ENCODE measurements at regions not wholly inside any gene's neighbourhood (a gene's known extent, or its start where the extent isn't known, plus 50 kb on each side); places are given as distances from the start of the nearest gene placed in this dataset.
A peak's percentile ranks its signal among the peaks of the same experiment; 100 is the strongest.

- no peak for DNase-seq
Measured at GRCh38 chr1:96334236-96334557, 387.4 kb upstream of the PTBP2 start.

- DNase-seq = no peak
Measured at GRCh38 chr1:96338622-96339021, 383.0 kb upstream of the PTBP2 start.

GRCh38 chr1:96340686-96341085 is 380.9 kb upstream of the PTBP2 start:
- no peak for DNase-seq

GRCh38 chr1:96346719-96347118 is 374.9 kb upstream of the PTBP2 start:
- no peak for DNase-seq

GRCh38 chr1:96349896-96350295 is 371.7 kb upstream of the PTBP2 start:
- no peak for DNase-seq

GRCh38 chr1:96352733-96353132 is 368.9 kb upstream of the PTBP2 start:
- DNase-seq = no peak

GRCh38 chr1:96355521-96355920 is 366.1 kb upstream of the PTBP2 start:
- no peak for DNase-seq

- DNase-seq = no peak
Measured at GRCh38 chr1:96355961-96356360, 365.6 kb upstream of the PTBP2 start.

GRCh38 chr1:96357141-96357765 is 364.3 kb upstream of the PTBP2 start:
- no peak for DNase-seq

- no peak for DNase-seq
Measured at GRCh38 chr1:96358057-96358456, 363.5 kb upstream of the PTBP2 start.

GRCh38 chr1:96360036-96360795 is 361.4 kb upstream of the PTBP2 start:
- DNase-seq = no peak

GRCh38 chr1:96361271-96361856 is 360.2 kb upstream of the PTBP2 start:
- DNase-seq = no peak

- no peak for DNase-seq
Measured at GRCh38 chr1:96361961-96362360, 359.6 kb upstream of the PTBP2 start.

- peak; percentile 1 for DNase-seq
Measured at GRCh38 chr1:96362623-96363022, 359.0 kb upstream of the PTBP2 start.

- DNase-seq = no peak
Measured at GRCh38 chr1:96363826-96364225, 357.8 kb upstream of the PTBP2 start.

GRCh38 chr1:96364576-96364975 is 357.0 kb upstream of the PTBP2 start:
- no peak for DNase-seq

- DNase-seq = no peak
Measured at GRCh38 chr1:96365076-96365475, 356.5 kb upstream of the PTBP2 start.

- no peak for DNase-seq
Measured at GRCh38 chr1:96365596-96366390, 355.8 kb upstream of the PTBP2 start.

- no peak for DNase-seq
Measured at GRCh38 chr1:96366516-96366915, 355.1 kb upstream of the PTBP2 start.

GRCh38 chr1:96367791-96368190 is 353.8 kb upstream of the PTBP2 start:
- DNase-seq = no peak

- DNase-seq = no peak
Measured at GRCh38 chr1:96370757-96371156, 350.8 kb upstream of the PTBP2 start.

GRCh38 chr1:96372881-96373280 is 348.7 kb upstream of the PTBP2 start:
- DNase-seq = no peak

- DNase-seq = no peak
Measured at GRCh38 chr1:96374076-96374762, 347.4 kb upstream of the PTBP2 start.

Data from hematopoietic multipotent progenitor cell treated with erythropoietin and hydrocortisone succinate and interleukin-3 and kit ligand, for 8 days (in vitro differentiated cells).